ENCODE measurements at regions not wholly inside any gene's neighbourhood (a gene's known extent, or its start where the extent isn't known, plus 50 kb on each side); places are given as distances from the start of the nearest gene placed in this dataset.

DNA sequence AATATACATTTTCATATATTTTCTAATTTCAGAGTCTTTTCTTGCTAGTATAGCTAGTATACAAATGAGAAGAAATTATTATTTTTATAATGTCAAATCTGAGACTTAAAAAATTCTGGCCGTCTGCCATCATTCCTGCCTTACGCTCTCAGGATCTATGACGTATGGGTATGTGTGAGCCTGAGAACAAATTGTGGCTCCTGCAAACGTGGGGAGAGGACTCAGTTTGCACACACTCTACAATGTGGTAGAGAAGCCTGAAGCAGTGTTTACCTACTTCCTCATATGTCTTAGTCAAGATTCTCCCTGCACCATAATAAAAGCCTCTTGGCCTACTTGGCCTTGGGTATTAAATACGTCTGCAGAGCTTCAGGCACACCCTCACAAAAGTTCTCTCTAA lies 825.4 kb downstream of the SEMA5A start:
- TF ChIP-seq CTCF (IDR thresholded peaks at IDR 0.05; ENCODE audit: poor library complexity) (no peak), EZH2 (IDR thresholded peaks at IDR 0.05; ENCODE audit: borderline replicate concordance) (no peak), EZH2phosphoT487 (IDR thresholded peaks at IDR 0.05; ENCODE audit: low read depth, severe bottlenecking, unreplicated experiment) (no peak)
